HEK293T (cell line): ENCODE measurements at regions not wholly inside any gene's neighbourhood (a gene's known extent, or its start where the extent isn't known, plus 50 kb on each side); places are given as distances from the start of the nearest gene placed in this dataset.

Experiments used
- ARNT ChIP-seq: fragments of 450-650 bp; IDR thresholded peaks from 2 replicates; pipeline ENCODE4 v1.6.1; 2017; ENCODE audit warnings: mild to moderate bottlenecking
- BHLHE40 ChIP-seq: fragments of 450-650 bp; IDR thresholded peaks from 2 replicates; pipeline ENCODE4 v1.6.1; 2016; ENCODE audit warnings: mild to moderate bottlenecking, moderate library complexity, borderline replicate concordance
- ELF4 ChIP-seq: fragments of 450-650 bp; IDR thresholded peaks from 2 replicates; pipeline ENCODE4 v1.6.1; 2017; ENCODE audit warnings: antibody characterized with exemption
- FOXA1 ChIP-seq: fragments of 450-650 bp; IDR thresholded peaks from 2 replicates; pipeline ENCODE4 v1.6.1; 2016; ENCODE audit warnings: mild to moderate bottlenecking
- LEF1 ChIP-seq: fragments of 450-650 bp; IDR thresholded peaks from 2 replicates; pipeline ENCODE4 v1.6.1; 2017; ENCODE audit warnings: mild to moderate bottlenecking, borderline replicate concordance
- SP1 ChIP-seq: fragments of 450-650 bp; IDR thresholded peaks from 2 replicates; pipeline ENCODE4 v1.6.1; 2017
- SUZ12 ChIP-seq: fragments of 450-650 bp; IDR thresholded peaks from 2 replicates; pipeline ENCODE4 v1.6.1; 2016; ENCODE audit warnings: mild to moderate bottlenecking
- TF ChIP-seq, protein P1 (sequence below): fragments of 450-650 bp; IDR thresholded peaks from 2 replicates; pipeline ENCODE4 v1.6.1; 2016

DNA sequence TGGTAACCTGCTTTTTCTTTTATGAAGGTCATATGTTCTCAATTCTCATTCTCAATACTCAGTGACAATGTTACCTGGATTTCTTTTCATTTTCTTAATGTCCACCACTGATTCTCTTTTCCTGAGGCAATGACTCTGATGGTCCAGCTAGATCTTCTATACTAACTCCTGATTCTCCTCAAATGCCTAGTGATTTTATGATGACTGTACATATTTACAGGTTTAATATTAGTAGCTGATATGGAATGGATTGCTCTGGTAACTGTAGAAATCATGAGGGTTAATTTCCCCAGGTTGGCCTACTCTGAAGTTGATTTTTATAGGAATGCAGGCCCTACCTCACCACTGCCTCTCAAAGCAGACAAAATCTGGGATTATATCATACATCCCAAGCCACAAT lies 308.6 kb upstream of the CNR1 start:
- no peak for TF ChIP-seq SUZ12
- TF ChIP-seq BHLHE40: no peak
- no peak for TF ChIP-seq LEF1
- TF ChIP-seq, protein P1, sequence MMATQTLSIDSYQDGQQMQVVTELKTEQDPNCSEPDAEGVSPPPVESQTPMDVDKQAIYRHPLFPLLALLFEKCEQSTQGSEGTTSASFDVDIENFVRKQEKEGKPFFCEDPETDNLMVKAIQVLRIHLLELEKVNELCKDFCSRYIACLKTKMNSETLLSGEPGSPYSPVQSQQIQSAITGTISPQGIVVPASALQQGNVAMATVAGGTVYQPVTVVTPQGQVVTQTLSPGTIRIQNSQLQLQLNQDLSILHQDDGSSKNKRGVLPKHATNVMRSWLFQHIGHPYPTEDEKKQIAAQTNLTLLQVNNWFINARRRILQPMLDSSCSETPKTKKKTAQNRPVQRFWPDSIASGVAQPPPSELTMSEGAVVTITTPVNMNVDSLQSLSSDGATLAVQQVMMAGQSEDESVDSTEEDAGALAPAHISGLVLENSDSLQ: no peak
- no peak for TF ChIP-seq SP1
- TF ChIP-seq FOXA1: no peak
- no peak for TF ChIP-seq ARNT
- TF ChIP-seq ELF4: no peak
